GM18502 (cell line): ENCODE measurements at regions not wholly inside any gene's neighbourhood (a gene's known extent, or its start where the extent isn't known, plus 50 kb on each side); places are given as distances from the start of the nearest gene placed in this dataset.
A peak's percentile ranks its signal among the peaks of the same experiment; 100 is the strongest.

ENCODE experiments used
- ATAC-seq: cut with Tn5 transposase; IDR thresholded peaks from one replicate; pipeline ENCODE4 v1.9.1; 2021; ENCODE audit warnings: mild to moderate bottlenecking; ENCODE audit not compliant: unreplicated experiment, poor library complexity

DNA sequence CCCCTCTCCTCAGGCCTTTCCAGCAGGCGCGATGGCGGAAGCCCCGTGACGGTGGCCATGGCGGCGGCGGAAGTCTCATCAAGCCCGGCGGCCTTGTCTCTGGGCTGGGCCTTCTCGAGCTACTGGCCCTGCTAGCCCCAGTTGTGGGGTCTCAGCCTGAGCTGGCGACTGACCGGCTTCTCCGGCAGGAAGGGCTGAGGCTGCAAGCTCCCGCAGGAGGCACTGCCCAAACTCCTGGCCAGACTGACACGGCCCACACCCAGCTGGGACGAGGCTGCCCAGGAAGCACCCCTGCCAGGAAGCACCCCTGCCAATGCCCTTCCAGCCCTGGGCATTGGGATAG lies 88.5 kb upstream of the ANKH start:
- no peak for ATAC-seq

DNA sequence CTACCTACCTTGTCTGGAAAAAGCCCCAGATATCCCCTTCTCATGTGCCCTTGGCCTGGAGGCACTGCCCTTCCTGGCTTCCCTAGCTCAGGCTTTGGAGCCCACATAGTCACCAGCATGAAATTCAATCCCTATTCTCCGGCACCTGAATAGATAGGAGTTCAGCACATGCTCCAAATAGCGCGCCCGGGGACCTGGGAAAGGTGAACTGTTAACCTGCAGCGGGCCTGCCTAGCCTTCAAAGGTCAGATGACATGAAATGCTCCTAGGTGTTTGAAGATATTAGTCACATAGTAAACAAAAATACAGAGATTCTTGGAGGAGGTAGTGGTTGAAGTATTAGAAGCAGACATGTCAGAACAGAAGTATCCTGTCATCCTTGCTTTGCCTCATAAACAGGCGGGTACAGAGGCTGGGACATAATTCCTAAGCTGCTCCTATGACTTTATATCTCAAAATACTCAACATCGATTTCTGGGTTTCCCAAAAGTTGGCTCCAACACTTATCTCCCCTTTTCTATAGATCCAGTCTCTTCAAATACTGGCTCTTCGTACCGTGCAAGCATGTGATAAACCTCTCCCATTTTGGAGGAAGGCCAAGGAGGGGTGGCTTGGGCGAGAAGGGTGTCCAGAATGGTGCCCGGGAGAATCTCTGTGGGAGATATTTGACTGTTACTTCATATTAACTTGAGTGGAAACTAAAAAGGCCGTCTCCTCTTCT lies 88.0 kb upstream of the ANKH start:
- no peak for ATAC-seq

DNA sequence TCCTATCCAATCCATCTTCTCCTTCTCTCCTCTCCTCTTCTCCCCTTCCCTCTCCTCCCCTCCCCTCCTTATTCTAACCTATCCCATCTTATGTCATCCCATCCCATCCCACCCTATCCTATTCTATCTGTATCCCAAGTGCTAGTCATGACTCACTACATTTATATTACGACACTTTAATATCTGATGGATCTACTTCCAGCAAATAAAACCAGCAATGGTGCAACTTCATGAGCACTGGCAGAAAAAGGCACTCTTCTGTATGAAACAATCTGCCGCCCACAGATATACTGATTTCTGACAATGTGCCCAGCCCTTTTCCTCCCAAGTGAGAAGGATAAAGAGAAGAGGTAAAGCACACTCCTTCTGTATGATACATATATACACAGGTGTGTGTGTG lies 86.6 kb upstream of the ANKH start:
- ATAC-seq, result no peak

DNA sequence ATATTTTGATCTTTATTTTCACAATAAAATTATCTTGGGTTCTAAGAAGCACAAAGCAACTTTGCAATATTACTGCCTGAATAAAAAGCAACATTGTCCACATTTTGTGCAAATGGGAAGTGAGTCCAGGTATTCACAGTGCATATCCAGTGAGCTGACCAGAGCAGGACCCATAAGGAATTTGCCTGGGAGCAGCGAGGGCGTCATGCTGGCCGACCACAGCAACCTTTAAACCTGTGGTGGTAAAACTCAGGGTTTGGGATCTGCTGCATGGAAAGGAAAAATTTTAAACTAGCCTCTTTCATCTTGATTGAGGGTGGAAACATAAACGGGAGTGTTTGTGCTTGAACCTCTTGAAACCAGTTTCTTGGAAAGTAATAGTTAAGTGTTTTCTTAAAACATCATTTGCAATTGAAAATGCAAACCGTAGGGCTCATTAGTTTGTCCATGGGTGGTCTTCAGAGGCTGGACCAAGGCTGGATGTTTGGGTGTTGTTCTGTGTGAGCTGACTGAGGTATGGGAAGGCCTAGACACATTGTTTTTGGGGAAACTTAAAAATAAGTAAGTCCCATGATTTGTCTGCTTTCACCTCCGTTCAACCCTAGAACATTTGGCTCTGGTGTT lies 85.0 kb upstream of the ANKH start:
- no peak for ATAC-seq

DNA sequence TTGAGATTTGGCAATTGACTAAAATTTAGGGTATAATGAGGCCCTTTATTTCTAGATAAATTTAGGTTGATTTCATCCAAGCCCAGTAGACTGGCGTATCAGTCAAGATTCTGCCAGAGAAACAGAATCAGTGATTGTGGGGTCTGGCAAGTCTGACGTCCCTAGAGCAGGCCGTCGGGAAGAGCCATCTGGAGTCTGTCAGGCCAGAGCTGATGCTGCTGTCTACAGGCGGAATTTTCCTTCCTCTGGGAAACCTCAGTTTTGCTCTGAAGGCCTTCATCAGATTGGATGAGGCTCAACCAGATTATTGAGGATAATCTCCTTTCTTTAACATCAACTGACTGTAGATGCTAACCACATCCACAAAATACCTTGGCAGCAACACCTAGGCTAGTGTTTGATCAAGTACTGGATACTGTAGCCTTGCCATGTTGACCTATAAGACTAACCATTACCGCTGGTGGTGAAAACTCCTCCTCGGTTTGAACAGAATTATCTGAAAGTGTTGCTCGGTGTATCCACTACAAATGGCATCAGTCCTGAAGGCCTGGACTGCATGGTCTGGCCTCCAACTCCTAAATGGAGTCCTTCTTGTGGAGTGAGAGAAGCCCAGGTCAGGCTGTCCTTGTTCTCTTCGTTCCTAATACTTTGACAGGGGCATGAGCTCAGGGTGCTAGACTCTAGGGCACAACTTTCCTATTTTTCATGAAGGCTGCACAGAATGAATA lies 83.2 kb upstream of the ANKH start:
- no peak for ATAC-seq

DNA sequence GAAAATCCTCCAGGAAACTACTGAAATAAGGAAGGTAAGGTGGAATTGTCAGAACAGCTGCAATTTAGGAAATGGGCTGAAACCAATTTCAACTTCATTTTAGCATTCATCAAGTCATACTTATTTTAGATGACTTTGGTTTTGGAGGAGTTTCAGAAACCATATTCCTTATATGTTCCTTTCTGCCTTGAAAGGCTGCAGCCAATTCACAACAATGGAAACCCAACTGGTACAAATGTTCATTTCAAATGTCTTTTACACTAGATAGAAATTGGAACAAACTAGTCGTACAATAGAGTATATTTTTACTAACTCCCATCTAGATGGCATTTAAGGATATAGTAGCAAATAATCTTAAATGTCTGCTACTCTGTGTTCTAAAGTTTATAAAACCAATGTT lies 82.6 kb upstream of the ANKH start:
- no peak for ATAC-seq

DNA sequence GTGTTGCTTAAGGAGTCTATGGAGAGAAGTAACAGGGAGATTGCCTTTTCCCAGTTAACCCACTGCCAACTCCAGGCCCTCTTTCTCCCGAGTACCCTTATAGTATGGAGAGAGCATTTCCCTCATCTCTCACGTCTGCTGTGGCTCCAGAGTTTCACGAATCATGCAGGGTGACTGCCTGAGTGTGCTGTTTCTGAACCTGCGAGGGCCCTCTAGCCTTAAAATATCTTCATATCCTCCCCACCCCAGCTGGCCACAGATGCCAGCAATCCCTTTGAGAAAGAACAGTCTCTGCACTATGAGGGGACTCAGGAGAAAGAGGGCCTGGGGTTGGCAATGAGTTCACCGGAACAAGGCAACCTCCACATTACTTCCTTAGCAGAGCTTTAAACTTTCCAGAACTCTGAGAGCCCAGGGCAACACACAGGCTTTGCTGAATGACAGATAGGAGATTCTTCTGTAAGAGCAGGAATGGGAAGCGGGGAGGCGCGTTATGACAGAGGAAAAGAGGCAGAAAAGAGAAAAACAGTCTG lies 81.6 kb upstream of the ANKH start:
- ATAC-seq, result no peak

DNA sequence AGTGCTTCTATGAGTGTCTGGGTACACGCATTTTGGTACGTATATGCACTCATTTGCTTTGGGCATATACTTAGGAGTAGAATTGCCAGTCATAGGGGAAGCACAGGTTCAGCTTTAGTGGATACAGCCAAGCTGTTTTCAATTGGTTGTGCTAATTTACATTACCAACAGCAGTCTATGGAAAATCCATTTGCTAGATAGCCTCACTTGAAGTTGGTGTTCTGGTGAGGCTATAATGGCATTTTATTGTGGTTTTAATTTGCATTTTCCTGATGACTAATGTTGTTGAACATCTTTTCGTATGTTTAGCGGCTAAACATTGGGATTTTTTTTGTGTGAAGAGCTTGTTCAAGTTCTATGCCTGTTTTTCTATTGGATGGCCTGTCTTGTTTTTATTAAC lies 76.8 kb upstream of the ANKH start:
- ATAC-seq, result no peak

DNA sequence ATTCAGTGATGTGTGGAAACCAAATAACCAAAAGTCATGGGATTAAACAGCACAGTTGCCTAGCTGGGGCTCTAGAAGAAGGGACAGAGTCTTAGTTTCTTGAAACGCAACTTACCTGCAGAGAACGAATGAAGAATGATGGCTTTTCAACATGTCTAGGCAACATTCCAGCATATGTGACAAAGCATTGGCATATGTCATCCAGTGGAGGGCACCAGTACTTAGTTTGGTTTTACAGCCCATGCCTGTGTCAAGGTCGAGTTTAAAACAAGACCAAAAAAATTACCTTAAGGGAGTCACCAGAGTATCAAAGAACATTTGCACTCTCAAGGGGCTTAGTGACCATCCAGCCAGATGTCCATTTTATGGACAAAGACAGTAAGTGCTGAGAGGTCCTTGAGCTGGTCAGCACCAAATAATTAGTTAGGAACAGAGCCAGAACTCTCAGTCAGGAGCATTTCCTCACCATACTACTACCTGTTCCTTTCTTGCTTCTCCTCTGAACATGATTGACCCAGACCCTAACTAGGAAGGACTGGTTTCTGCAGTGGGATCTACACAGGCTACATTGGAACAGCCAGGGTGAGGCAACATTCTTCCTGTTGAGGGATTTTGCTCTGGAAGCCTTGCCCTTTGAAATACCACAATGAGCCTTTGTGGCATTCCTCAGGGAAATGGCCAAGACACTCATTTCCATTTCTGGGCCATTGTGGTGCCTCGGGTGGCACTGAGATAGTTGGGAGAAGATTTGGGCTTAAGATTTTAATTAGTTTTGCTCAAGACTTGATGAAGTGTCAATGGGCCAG lies 75.4 kb upstream of the ANKH start:
- ATAC-seq, result peak; percentile 85

DNA sequence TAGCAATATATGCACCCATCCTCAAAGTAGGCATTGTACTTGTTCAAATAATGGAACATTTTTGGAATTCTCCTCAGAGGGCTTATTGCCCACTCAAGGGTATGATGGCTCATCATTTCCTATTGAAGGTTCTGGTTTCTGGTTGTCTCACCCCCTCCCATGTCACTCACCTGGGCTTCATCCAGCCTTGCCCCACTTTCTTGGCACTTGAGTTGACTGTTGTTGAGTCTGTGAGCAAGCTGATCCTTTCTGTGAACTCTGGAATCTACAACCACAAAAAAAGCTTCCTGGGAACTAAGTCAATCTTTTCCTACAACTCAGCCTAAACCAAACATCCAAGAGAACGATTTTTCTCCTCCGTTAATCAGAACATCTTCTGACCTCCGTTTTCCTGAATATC lies 73.9 kb upstream of the ANKH start:
- no peak for ATAC-seq

DNA sequence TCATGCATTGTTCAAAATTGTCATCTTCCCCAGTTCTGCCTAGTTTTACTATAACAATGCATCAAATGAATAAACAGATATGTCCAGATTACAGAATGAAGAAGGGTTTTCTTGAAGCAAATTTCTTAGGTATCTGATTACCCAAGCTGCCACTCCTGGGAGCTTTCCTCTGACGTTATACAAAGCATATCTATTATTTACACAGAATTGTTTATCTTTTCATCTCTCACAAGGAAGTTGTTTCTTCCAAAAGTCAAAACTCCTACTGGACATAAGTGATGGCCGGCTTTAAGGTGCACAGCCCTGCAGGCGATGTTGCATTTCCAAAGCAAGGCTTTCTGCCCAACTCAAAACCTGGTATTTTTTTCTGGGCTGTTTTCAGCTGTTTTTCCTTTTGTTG lies 73.4 kb upstream of the ANKH start:
- no peak for ATAC-seq

DNA sequence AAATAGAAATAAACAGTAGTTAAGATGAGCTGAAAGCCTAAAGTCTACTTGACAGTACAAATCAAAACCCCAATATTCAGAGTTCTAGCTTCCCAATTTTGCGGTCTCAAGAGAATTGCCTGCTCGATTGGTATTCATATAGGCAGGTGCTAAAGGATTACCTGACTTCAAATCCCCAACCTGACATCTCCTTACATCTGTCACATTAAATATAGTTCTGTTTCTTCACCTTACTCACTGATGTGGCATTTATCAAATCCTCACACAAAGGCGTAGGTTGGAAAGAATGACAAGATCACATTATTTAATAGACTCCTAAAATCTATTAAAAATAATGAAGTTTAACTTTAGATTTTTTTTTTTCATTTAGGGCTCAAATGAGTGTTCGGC lies 72.8 kb upstream of the ANKH start:
- ATAC-seq, result no peak

DNA sequence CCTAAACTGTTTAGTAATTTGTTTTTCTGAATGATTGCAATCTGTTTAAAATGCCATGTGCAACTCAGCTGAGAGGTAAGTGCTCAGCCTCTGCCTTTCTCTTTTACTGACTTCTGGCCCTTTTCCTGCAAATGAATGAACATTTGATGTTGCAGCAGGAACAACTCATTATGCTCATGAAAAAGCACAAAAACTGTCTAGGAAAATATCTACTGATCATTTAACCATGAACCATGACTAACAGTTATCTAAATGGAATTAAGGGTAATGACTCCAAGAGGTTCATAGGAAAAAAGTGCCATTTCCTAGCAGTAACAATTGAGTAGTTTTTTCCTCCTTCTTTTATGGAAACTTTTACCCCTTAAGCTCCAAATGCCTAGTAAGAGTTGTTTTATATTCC lies 70.6 kb upstream of the ANKH start:
- no peak for ATAC-seq

DNA sequence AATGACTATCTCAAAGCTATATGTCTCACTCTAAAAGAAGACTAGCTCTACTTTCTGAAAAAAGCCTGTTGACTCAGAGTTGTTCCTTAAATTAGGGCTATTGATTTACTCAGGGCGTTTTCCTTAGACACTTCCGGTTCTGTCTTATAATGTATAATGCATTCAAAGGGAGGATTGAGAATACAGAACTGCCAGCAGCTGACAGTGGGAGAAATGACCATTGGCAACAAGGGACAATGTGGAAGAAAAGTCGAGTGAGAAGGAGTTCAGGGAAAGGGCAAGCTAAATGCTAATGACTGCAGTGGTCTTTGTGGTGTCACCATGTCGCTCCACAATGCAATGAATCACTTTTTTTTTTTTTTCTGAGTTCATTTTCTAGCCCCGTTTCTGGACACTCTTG lies 65.7 kb upstream of the ANKH start:
- ATAC-seq, result no peak

DNA sequence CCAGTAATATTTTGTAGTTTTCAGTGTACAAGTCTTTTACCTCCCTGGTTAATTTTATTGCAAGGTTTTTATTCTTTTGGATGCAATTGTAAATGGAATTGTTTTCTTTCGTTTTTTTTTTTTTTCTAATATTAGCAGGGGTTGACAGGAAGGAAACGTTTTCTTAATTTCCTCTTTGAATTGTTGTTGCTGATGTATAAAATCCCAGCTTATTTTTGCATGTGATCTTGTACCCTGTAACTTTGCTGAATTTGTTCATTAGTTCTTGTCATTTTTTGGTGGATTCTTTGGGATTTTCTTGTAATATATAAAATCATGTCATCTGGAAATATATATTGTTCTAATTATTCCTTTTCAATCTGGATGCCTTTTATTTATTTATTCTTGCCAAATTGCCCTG lies 65.0 kb upstream of the ANKH start:
- ATAC-seq, result no peak

DNA sequence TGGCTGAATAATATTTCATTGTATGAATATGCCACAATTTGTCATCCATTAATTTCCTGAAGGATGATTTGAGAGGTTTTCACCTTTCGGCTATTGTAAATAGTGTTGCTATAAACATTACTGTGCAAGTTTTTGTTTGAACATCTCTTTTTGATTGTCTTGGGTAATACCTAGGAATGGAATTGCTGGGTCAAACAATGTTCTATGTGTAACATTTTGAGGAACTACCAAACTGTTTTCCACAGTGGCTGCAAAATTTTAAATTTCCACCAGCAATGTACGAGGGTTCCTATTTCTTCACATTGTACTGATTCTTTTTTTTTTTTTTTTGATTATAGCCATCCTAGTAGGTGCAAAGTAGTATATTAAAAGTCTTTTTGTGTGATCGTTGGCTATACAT lies 63.8 kb upstream of the ANKH start:
- ATAC-seq, result no peak

DNA sequence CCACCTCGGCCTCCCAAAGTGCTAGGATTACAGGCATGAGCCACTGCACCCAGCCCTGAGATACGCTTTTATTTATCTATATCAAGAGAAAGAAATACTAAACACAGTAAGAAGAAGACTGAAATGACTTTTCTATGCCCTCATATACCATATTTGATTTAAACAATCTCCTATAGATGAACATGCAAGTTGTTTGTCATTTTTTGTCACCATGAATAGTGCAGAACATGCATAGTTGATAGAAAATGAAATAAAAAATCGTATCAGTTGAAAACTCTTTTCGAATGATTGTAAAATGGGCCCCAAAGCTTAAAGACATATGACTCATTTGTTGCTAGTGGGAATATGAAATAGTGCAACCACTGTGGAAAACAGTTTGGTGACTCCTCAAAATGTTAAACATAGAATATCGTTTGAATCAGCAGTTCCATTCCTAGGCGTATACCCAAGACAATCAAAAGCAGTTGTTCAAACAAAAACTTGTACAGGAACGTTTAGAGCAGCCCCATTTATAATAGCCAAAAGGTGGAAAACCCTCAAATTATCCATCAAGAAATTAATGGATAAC lies 61.4 kb upstream of the ANKH start:
- ATAC-seq, result no peak

DNA sequence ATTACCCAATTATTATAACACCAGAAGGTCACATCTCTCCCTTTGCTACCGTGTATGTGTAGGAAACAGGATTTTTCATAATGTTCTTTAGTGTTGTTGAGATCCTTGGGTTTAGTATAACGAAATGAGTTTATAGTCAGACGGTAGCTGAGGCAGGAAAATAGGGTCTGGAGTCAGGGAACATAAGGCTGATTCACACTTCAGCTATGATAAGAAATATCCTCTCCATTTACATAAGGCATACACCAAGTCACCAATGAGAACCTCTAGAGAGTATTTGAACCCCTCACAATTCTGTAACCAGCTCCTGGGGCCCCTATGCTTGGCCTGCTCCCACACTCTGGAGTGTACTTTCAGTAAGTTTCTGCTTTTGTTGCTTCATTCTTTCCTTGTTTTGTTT lies 58.9 kb upstream of the ANKH start:
- ATAC-seq, result no peak

DNA sequence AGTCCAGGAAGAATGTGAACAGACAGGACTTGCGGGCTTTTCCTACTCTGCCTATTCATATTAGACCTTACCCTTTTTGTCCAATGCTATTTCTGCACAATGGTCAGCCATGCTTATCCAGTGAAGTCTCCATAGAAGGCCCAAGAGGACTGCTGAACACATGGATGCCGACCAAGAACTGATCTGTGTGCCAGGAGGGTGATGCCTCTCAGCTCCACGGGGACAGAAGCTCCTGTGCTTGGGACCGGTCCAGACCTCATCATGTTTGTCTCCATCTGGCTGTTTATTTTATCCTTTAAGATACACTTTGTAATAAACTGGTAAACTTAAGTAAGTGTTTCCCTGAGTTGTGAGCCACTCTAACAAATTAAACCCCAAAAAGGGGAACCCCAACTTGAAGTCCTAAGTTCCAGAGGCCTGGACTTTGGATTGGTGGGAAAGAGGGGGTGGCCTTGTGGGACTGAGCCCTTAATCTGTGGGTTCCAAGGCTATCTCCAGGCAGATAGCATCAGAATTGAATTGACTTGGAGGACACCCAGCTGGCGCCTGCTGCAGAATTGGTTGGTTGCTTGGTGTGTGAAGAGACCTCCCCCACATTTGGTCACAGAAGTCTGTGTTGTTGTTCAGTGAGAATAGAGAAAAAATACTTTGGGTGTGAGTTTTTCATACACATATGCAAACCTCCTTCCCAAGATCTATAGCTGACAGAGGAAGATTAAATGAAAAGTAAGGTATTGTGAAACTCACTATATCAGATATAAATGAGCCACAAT lies 57.9 kb upstream of the ANKH start:
- ATAC-seq, result no peak

DNA sequence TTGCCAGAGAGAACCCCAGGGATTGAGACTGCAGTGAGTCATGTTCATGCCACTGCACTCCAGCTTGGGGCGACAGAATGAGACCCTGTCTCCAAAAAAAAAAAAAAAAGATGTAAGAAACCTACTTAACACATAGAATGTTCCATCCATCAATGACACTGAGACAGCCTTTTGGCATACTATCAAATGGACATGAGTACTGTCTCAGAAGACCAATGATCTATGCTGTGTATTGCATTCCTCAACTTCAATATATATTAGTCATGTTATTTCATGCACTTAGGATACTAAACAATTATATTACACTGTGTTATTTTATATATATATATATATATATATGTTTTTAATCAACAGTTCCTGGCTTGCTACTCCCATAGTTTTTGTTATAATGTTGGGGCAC lies 57.1 kb upstream of the ANKH start:
- ATAC-seq, result no peak
